ENCODE measurements at regions not wholly inside any gene's neighbourhood (a gene's known extent, or its start where the extent isn't known, plus 50 kb on each side); places are given as distances from the start of the nearest gene placed in this dataset.

DNA sequence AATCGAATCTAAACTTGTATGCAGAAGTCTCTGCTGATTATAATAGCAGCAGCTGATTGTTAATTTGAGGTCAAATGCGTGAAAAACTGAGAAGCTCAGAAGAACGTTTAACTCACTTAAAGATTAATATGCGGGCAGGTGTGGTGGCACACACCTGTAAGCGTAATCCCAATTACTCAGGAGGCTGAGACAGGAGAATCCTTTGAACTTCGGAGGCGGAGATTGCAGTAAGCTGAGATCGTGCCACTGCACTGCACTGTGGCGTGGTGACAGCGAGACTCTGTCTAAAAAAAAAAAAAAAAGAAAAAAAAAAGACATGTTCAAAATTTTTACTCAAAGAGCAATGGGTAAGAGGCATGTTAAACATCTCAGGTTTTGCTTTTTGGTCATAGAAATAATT, 1370.8 kb downstream of the GRIK2 start:
- Histone ChIP-seq H3K4me3 (replicated peaks in 1 of 3; ENCODE audit: insufficient read depth in 1 of 3, low read depth in 2 of 3, low read length in 3 of 3) (no peak overlapping the region), H3K4me2 (ENCODE audit: low read depth, low read length) (no peak overlapping the region), H3K27me3 (ENCODE audit: control insufficient read depth in 1 of 2, insufficient read depth in 2 of 2, low read length in 2 of 2) (no peaks in the 10 kb centered on the region), H3K9ac (ENCODE audit: insufficient read depth, low read depth, low read length) (no peak overlapping the region), H4K20me1 (ENCODE audit: insufficient read depth, low read length) (no peaks in the 10 kb centered on the region), H2AFZ (ENCODE audit: low read length) (no peak overlapping the region), H3K27ac (ENCODE audit: extremely low read length, insufficient read depth, low read length) (no peak overlapping the region), H3K79me2 (ENCODE audit: insufficient read depth, low read length) (no peaks in the 10 kb centered on the region), H3K9me3 (ENCODE audit: low read length) (no peaks in the 10 kb centered on the region), H3K36me3 (replicated peaks in 1 of 2; ENCODE audit: control insufficient read depth in 1 of 2, insufficient read depth in 2 of 2, low read length in 2 of 2) (no peaks in the 10 kb centered on the region), H3K4me1 (ENCODE audit: insufficient read depth, low read length) (no peaks in the 10 kb centered on the region)
- WGBS (ENCODE audit: low lambda C conversion rate), result 25% methylated on average over 10 of the region's 10 CpGs
- no peak for FAIRE-seq
- in situ Hi-C loops (cut with HindIII; ENCODE audit: extremely low pct_ligation_motif_present, low pct_unique_long_range_greater_than_20kb), result no loop called here
- POLR2A ChIA-PET, result no interaction called here
- CTCF ChIA-PET (ENCODE audit: low intra/inter-chr PET ratio, low total read pairs), result no interaction called here
- TF ChIP-seq ZNF709 (CRISPR knock-in tag; IDR thresholded peaks at IDR 0.05), result no peak
- TF ChIP-seq ARID4A (CRISPR knock-in tag; IDR thresholded peaks at IDR 0.05; ENCODE audit: borderline replicate concordance), result no peak
- intact Hi-C loops (cut with micrococcal nuclease; ENCODE audit: unreplicated experiment), result no loop called here
- no peak for ATAC-seq
- DNase-seq (ENCODE audit: low spot score), result no peak
- no TSS peak for BruUV-seq (replicated peaks)

GRCh38 chr6:102763891-102764290, 1370.4 kb downstream of the GRIK2 start:
- no peaks in the 10 kb centered on the region for H3K9me3 ChIP-seq (ENCODE audit: low read length)
- no TSS peak for BruUV-seq (replicated peaks)
- DNase-seq (ENCODE audit: low spot score) (no peak), ATAC-seq (no peak), FAIRE-seq (no peak)
- H3K27me3 ChIP-seq (ENCODE audit: control insufficient read depth in 1 of 2, insufficient read depth in 2 of 2, low read length in 2 of 2), result no peaks in the 10 kb centered on the region
- H3K4me1 ChIP-seq (ENCODE audit: insufficient read depth, low read length), result no peaks in the 10 kb centered on the region
- no peaks in the 10 kb centered on the region for H3K79me2 ChIP-seq (ENCODE audit: insufficient read depth, low read length)
- no peak overlapping the region for H3K4me3 ChIP-seq (replicated peaks in 1 of 3; ENCODE audit: insufficient read depth in 1 of 3, low read depth in 2 of 3, low read length in 3 of 3)
- no peak overlapping the region for H3K4me2 ChIP-seq (ENCODE audit: low read depth, low read length)
- H4K20me1 ChIP-seq (ENCODE audit: insufficient read depth, low read length), result no peaks in the 10 kb centered on the region
- whole genome bisulfite sequencing (ENCODE audit: low lambda C conversion rate), result 51% methylated on average over 2 of the region's 2 CpGs
- H3K36me3 ChIP-seq (replicated peaks in 1 of 2; ENCODE audit: control insufficient read depth in 1 of 2, insufficient read depth in 2 of 2, low read length in 2 of 2), result no peaks in the 10 kb centered on the region
- no peak overlapping the region for H3K9ac ChIP-seq (ENCODE audit: insufficient read depth, low read depth, low read length)
- H2AFZ ChIP-seq (ENCODE audit: low read length), result no peak overlapping the region
- intact Hi-C loops (cut with micrococcal nuclease; ENCODE audit: unreplicated experiment) (no loop called here), in situ Hi-C loops (cut with HindIII; ENCODE audit: extremely low pct_ligation_motif_present, low pct_unique_long_range_greater_than_20kb) (no loop called here)
- ChIA-PET CTCF (ENCODE audit: low intra/inter-chr PET ratio, low total read pairs) (no interaction called here), POLR2A (no interaction called here)
- TF ChIP-seq NFYB (CRISPR knock-in tag; IDR thresholded peaks at IDR 0.05) (no peak), RORA (CRISPR knock-in tag; IDR thresholded peaks at IDR 0.05) (no peak), NFE2 (CRISPR knock-in tag; IDR thresholded peaks at IDR 0.05) (no peak), HDAC6 (IDR thresholded peaks at IDR 0.05; ENCODE audit: low read depth, low read length) (no peak), XRCC5 (optimal IDR thresholded peaks at IDR 0.05; ENCODE audit: low read length) (no peak), SAP130 (CRISPR knock-in tag; IDR thresholded peaks at IDR 0.05; ENCODE audit: low read depth) (no peak), CEBPB (IDR thresholded peaks at IDR 0.05; ENCODE audit: borderline replicate concordance, low read depth, low read length) (no peak), NFE2L1 (CRISPR knock-in tag; IDR thresholded peaks at IDR 0.05; ENCODE audit: borderline replicate concordance) (no peak), GTF2F1 (IDR thresholded peaks at IDR 0.05; ENCODE audit: low read length) (no peak)
- TF ChIP-seq, protein P1, sequence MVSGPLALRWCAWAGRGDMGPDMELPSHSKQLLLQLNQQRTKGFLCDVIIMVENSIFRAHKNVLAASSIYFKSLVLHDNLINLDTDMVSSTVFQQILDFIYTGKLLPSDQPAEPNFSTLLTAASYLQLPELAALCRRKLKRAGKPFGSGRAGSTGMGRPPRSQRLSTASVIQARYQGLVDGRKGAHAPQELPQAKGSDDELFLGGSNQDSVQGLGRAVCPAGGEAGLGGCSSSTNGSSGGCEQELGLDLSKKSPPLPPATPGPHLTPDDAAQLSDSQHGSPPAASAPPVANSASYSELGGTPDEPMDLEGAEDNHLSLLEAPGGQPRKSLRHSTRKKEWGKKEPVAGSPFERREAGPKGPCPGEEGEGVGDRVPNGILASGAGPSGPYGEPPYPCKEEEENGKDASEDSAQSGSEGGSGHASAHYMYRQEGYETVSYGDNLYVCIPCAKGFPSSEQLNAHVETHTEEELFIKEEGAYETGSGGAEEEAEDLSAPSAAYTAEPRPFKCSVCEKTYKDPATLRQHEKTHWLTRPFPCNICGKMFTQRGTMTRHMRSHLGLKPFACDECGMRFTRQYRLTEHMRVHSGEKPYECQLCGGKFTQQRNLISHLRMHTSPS (CRISPR knock-in tag; IDR thresholded peaks at IDR 0.05; ENCODE audit: low read depth), result no peak
- H3K27ac ChIP-seq (ENCODE audit: extremely low read length, insufficient read depth, low read length), result no peak overlapping the region

Data from HepG2 (cell line).